ENCODE measurements at regions not wholly inside any gene's neighbourhood (a gene's known extent, or its start where the extent isn't known, plus 50 kb on each side); places are given as distances from the start of the nearest gene placed in this dataset.

GRCh38 chr13:34346626-34347025, 528.7 kb downstream of the RFC3 start:
- Mint-ChIP-seq H3K4me1 (ENCODE audit: low read depth) (no peaks in the 10 kb centered on the region), H3K36me3 (ENCODE audit: low read depth) (no peaks in the 10 kb centered on the region), H3K27ac (no peak overlapping the region), H3K9me3 (peaks cover 11% of the 10 kb centered on the region), H3K4me3 (no peak overlapping the region), H3K27me3 (no peaks in the 10 kb centered on the region)
- ChIA-PET POLR2A (no interaction called here), CTCF (no interaction called here)
- DNase-seq (no peak), ATAC-seq (ENCODE audit: poor library complexity) (no peak)
- H3K36me3 ChIP-seq (ENCODE audit: insufficient read depth, low read length) = no peaks in the 10 kb centered on the region
- H3K27ac ChIP-seq (ENCODE audit: low read depth in 1 of 2, low read length in 2 of 2) = no peak overlapping the region
- intact Hi-C loops (cut with DNase I, micrococcal nuclease) = no loop called here
- TF ChIP-seq CTCF (IDR thresholded peaks at IDR 0.05) = no peak
- no peaks in the 10 kb centered on the region for H3K9me3 ChIP-seq (ENCODE audit: control insufficient read depth in 1 of 2, insufficient read depth in 1 of 2, low read length in 2 of 2)
- H3K27me3 ChIP-seq (ENCODE audit: control insufficient read depth in 1 of 2, insufficient read depth in 2 of 2, low read length in 2 of 2) = no peaks in the 10 kb centered on the region
- H3K4me1 ChIP-seq (ENCODE audit: insufficient read depth, low read length) = no peaks in the 10 kb centered on the region
- H3K4me3 ChIP-seq (ENCODE audit: low read length) = no peak overlapping the region

- TF ChIP-seq CTCF (IDR thresholded peaks at IDR 0.05) = no peak
- Mint-ChIP-seq H3K27ac (no peak overlapping the region), H3K9me3 (peaks cover 11% of the 10 kb centered on the region), H3K36me3 (ENCODE audit: low read depth) (no peaks in the 10 kb centered on the region), H3K4me3 (no peak overlapping the region), H3K4me1 (ENCODE audit: low read depth) (no peaks in the 10 kb centered on the region), H3K27me3 (no peaks in the 10 kb centered on the region)
- no peaks in the 10 kb centered on the region for H3K36me3 ChIP-seq (ENCODE audit: insufficient read depth, low read length)
- ChIA-PET POLR2A (no interaction called here), CTCF (no interaction called here)
- intact Hi-C loops (cut with DNase I, micrococcal nuclease) = no loop called here
- no peak for DNase-seq
- no peaks in the 10 kb centered on the region for H3K9me3 ChIP-seq (ENCODE audit: control insufficient read depth in 1 of 2, insufficient read depth in 1 of 2, low read length in 2 of 2)
- H3K4me1 ChIP-seq (ENCODE audit: insufficient read depth, low read length) = no peaks in the 10 kb centered on the region
- no peak overlapping the region for H3K4me3 ChIP-seq (ENCODE audit: low read length)
- no peaks in the 10 kb centered on the region for H3K27me3 ChIP-seq (ENCODE audit: control insufficient read depth in 1 of 2, insufficient read depth in 2 of 2, low read length in 2 of 2)
- H3K27ac ChIP-seq (ENCODE audit: low read depth in 1 of 2, low read length in 2 of 2) = no peak overlapping the region
- no peak for ATAC-seq (ENCODE audit: poor library complexity)
Observed at GRCh38 chr13:34347784-34348573, 530.0 kb downstream of the RFC3 start.

GRCh38 chr13:34349091-34349722, 531.3 kb downstream of the RFC3 start:
- Mint-ChIP-seq H3K36me3 (ENCODE audit: low read depth) (no peaks in the 10 kb centered on the region), H3K27ac (no peak overlapping the region), H3K4me3 (no peak overlapping the region), H3K4me1 (ENCODE audit: low read depth) (no peaks in the 10 kb centered on the region), H3K9me3 (peaks cover 7% of the 10 kb centered on the region), H3K27me3 (no peaks in the 10 kb centered on the region)
- TF ChIP-seq CTCF (IDR thresholded peaks at IDR 0.05) = no peak
- no peak overlapping the region for H3K27ac ChIP-seq (ENCODE audit: low read depth in 1 of 2, low read length in 2 of 2)
- intact Hi-C loops (cut with DNase I, micrococcal nuclease) = no loop called here
- H3K4me3 ChIP-seq (ENCODE audit: low read length) = no peak overlapping the region
- no peaks in the 10 kb centered on the region for H3K27me3 ChIP-seq (ENCODE audit: control insufficient read depth in 1 of 2, insufficient read depth in 2 of 2, low read length in 2 of 2)
- DNase-seq (no peak), ATAC-seq (ENCODE audit: poor library complexity) (no peak)
- POLR2A ChIA-PET = no interaction called here
- H3K36me3 ChIP-seq (ENCODE audit: insufficient read depth, low read length) = no peaks in the 10 kb centered on the region
- H3K4me1 ChIP-seq (ENCODE audit: insufficient read depth, low read length) = no peaks in the 10 kb centered on the region
- CTCF ChIA-PET = no interaction called here
- H3K9me3 ChIP-seq (ENCODE audit: control insufficient read depth in 1 of 2, insufficient read depth in 1 of 2, low read length in 2 of 2) = no peaks in the 10 kb centered on the region
